ENCODE measurements at regions not wholly inside any gene's neighbourhood (a gene's known extent, or its start where the extent isn't known, plus 50 kb on each side); places are given as distances from the start of the nearest gene placed in this dataset.
"Not testable (repeated sequence)": the region's sequence is repeated elsewhere in the genome, so short reads cannot be mapped to it uniquely, and the experiment has no call there.

GRCh38 chr11:13188179-13188578 lies 89.4 kb upstream of the BMAL1 start:
- no peak for TF ChIP-seq CTCF (IDR thresholded peaks at IDR 0.05; ENCODE audit: insufficient read depth, low read depth, low read length, missing control alignments)
- no peak for DNase-seq (ENCODE audit: low read depth)
- H3K4me3 ChIP-seq (ENCODE audit: low read depth, low read length) = no peak overlapping the region

GRCh38 chr11:13189561-13190426 lies 87.8 kb upstream of the BMAL1 start:
- TF ChIP-seq CTCF (IDR thresholded peaks at IDR 0.05; ENCODE audit: insufficient read depth, low read depth, low read length, missing control alignments) = no peak
- no peak for DNase-seq (ENCODE audit: low read depth)
- H3K4me3 ChIP-seq (ENCODE audit: low read depth, low read length) = no peak overlapping the region

GRCh38 chr11:13193613-13194012 lies 84.0 kb upstream of the BMAL1 start:
- TF ChIP-seq CTCF (IDR thresholded peaks at IDR 0.05; ENCODE audit: insufficient read depth, low read depth, low read length, missing control alignments) = no peak

GRCh38 chr11:13197374-13197773 lies 80.2 kb upstream of the BMAL1 start:
- H3K4me3 ChIP-seq (ENCODE audit: low read depth, low read length); DNase-seq (ENCODE audit: low read depth): not testable (repeated sequence)

More at GRCh38 chr11:13193613-13194012, 84.0 kb upstream of the BMAL1 start:
- no peak overlapping the region for H3K4me3 ChIP-seq (ENCODE audit: low read depth, low read length)
- no peak for DNase-seq (ENCODE audit: low read depth)

GRCh38 chr11:13205486-13205885 lies 72.1 kb upstream of the BMAL1 start:
- peak; percentile 66 for DNase-seq (ENCODE audit: low read depth)
- H3K4me3 ChIP-seq (ENCODE audit: low read depth, low read length) = no peak overlapping the region
- no peak for TF ChIP-seq CTCF (IDR thresholded peaks at IDR 0.05; ENCODE audit: insufficient read depth, low read depth, low read length, missing control alignments)

GRCh38 chr11:13206086-13206640 lies 71.4 kb upstream of the BMAL1 start:
- no peak for TF ChIP-seq CTCF (IDR thresholded peaks at IDR 0.05; ENCODE audit: insufficient read depth, low read depth, low read length, missing control alignments)
- DNase-seq (ENCODE audit: low read depth) = peak; percentile 22

GRCh38 chr11:13207270-13207664 lies 70.3 kb upstream of the BMAL1 start:
- H3K4me3 ChIP-seq (ENCODE audit: low read depth, low read length) = no peak overlapping the region
- DNase-seq (ENCODE audit: low read depth) = no peak
- no peak for TF ChIP-seq CTCF (IDR thresholded peaks at IDR 0.05; ENCODE audit: insufficient read depth, low read depth, low read length, missing control alignments)

More at GRCh38 chr11:13206086-13206640, 71.4 kb upstream of the BMAL1 start:
- no peak overlapping the region for H3K4me3 ChIP-seq (ENCODE audit: low read depth, low read length)
